Kidney epithelial cell (primary cell): ENCODE measurements at regions not wholly inside any gene's neighbourhood (a gene's known extent, or its start where the extent isn't known, plus 50 kb on each side); places are given as distances from the start of the nearest gene placed in this dataset.
"Not testable (repeated sequence)": the region's sequence is repeated elsewhere in the genome, so short reads cannot be mapped to it uniquely, and the experiment has no call there.

Source experiments
- DNase-seq: peaks from one replicate; pipeline ENCODE4 v3.0.0-alpha.2; 2010; ENCODE audit warnings: low read depth
- H3K27me3 ChIP-seq: 2 replicates; pipeline ENCODE4 v1.6.0; 2011; ENCODE audit warnings: low read length; ENCODE audit not compliant: control insufficient read depth, insufficient read depth
- H3K36me3 ChIP-seq: 2 replicates; pipeline ENCODE4 v1.5.1; 2011; ENCODE audit warnings: low read length; ENCODE audit not compliant: control insufficient read depth, insufficient read depth
- H3K4me3 ChIP-seq: 2 replicates; pipeline ENCODE4 v1.5.1; 2011; ENCODE audit warnings: low read depth, mild to moderate bottlenecking, control low read depth, low read length
- TF ChIP-seq, protein P1 (sequence below): IDR thresholded peaks from 2 replicates; pipeline ENCODE4 v1.5.1; 2011; ENCODE audit warnings: mild to moderate bottlenecking, moderate library complexity, low read length, control low read depth, inconsistent platforms; ENCODE audit not compliant: insufficient read depth, poor library complexity, severe bottlenecking

DNA sequence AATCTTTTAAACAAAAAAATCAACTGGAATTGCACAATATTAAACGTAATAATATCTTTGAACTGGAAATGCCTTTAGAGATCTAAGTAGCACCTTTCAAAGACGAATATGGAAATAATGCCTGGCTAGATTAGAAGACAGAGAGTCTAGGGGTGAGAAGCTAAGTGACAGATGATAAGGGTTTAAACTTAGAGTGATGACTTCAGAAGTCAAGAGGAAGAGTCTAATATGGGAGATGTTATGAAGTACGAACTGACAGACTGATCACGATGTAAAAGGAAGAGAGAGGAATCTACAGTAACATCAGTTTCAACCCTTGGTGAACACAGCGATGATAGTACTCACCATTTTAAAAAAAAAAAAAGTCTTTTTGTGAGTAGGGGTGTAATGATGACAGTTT lies 57.9 kb downstream of the HINT1 start:
- TF ChIP-seq, protein P1, sequence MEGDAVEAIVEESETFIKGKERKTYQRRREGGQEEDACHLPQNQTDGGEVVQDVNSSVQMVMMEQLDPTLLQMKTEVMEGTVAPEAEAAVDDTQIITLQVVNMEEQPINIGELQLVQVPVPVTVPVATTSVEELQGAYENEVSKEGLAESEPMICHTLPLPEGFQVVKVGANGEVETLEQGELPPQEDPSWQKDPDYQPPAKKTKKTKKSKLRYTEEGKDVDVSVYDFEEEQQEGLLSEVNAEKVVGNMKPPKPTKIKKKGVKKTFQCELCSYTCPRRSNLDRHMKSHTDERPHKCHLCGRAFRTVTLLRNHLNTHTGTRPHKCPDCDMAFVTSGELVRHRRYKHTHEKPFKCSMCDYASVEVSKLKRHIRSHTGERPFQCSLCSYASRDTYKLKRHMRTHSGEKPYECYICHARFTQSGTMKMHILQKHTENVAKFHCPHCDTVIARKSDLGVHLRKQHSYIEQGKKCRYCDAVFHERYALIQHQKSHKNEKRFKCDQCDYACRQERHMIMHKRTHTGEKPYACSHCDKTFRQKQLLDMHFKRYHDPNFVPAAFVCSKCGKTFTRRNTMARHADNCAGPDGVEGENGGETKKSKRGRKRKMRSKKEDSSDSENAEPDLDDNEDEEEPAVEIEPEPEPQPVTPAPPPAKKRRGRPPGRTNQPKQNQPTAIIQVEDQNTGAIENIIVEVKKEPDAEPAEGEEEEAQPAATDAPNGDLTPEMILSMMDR, result no peak
- no peaks in the 10 kb centered on the region for H3K36me3 ChIP-seq
- H3K27me3 ChIP-seq, result no peaks in the 10 kb centered on the region
- H3K4me3 ChIP-seq, result no peak overlapping the region
- no peak for DNase-seq

DNA sequence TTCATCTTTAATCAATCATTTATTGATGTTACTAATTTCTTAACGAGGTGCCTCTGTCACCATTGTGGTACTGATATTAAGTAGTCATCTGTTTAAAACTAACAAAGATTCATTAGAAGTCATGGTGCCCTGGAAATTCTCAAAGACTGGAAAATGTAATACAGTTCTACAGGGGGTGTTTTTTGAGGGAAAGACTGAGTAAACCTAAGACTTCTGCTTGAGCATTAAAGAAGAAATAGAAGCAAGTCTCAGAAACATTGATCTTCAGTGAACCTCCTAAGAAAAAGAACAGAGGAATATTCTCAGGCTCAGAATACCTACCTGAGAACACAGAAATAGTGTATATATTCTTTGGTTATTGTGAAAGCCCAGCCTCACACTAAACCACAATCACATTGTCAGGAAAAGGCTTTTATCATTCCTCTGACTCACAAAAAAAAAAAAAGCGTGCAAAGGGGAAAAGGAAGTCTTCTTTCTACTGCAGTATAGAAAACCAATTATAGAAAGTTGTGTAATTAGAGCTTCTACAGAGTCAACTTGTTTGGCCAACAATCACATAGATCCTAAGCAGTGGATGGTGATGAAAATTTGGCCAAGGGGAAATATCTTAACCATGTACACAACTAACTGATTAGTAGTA lies 60.8 kb downstream of the HINT1 start:
- Histone ChIP-seq H3K27me3 (no peaks in the 10 kb centered on the region), H3K36me3 (no peaks in the 10 kb centered on the region), H3K4me3 (no peak overlapping the region)
- no peak for DNase-seq
- TF ChIP-seq, protein P1, result no peak

DNA sequence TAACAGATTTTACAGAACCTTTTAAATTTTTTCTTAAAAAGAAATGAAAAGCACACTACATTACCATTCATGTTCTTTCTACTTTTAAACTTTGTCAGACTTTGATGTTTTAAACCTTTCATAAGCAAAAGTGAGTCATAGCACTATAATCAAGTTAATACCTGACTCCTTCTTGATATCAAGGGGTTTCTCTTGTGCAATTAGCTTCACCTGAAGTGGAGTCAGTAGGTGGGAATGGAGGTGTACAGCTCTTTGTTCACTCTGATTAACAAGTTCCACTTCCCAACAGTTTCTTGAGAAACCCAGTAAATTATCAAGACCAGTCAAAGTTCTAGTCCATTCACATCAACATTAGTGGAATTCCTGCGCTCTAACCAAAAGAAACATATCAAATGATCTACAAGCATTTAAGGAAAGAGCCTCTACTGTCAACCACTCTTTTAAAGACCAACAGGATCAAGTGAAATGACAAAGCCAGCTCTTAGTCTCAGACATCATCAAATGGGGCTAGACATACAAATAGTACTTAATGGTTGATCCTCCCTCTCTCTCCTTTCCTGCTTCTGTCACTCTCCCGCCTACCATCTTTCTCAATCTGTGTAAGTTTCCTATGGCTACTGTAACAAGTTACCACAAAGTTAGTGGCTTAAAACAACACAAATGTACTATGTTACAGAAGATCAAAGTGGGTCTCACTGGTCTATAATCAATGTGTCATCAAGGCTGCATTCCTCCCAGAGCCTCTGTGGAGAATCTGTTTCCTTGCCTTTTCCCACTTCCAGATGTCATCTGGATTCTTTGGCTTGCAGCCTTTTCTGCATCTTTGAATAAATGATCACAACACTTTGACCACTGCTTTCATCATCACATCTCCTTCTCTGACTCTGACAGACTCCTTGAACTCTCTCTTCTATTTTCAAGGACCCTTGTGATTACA lies 68.0 kb downstream of the HINT1 start:
- no peak for DNase-seq
- Histone ChIP-seq H3K36me3 (no peaks in the 10 kb centered on the region), H3K27me3 (no peaks in the 10 kb centered on the region), H3K4me3 (no peak overlapping the region)
- TF ChIP-seq, protein P1, result no peak

DNA sequence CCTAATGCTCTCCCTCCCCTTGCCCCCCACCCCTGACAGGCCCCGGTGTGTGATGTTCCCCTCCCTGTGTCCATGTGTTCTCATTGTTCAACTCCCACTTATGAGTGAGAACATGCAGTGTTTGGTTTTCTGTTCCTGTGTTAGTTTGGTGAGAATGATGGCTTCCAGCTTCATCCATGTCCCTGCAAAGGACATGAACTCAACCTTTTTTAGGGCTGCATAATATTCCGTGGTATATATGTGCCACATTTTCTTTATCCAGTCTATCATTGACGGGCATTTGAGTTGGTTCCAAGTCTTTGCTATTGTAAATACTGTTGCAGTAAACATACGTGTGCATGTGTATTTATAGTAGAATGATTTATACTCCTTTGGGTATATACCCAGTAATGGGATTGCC lies 69.5 kb downstream of the HINT1 start:
- H3K36me3 ChIP-seq, H3K27me3 ChIP-seq, DNase-seq, H3K4me3 ChIP-seq: not testable (repeated sequence)

DNA sequence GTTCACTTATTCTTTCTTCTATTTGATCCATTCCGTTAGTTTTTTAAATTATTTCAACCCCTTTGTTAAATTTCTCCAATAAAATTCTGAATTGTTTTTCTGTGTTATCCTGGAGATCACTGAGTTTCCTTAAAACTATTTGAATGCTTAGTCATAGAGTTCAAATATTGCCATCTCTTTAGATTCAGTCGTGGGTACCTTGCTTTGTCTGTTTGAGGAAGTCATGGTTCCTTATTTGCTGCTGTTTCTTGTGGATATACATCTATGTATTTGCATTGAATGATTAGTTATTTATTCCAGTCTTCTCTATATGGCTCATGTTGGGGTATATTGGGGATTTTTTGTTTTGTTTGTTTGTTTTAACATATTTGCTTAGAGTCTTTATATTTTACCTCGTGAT lies 80.6 kb downstream of the HINT1 start:
- Histone ChIP-seq H3K36me3 (no peaks in the 10 kb centered on the region), H3K27me3 (no peaks in the 10 kb centered on the region), H3K4me3 (no peak overlapping the region)
- TF ChIP-seq, protein P1, result no peak
- DNase-seq, result no peak

DNA sequence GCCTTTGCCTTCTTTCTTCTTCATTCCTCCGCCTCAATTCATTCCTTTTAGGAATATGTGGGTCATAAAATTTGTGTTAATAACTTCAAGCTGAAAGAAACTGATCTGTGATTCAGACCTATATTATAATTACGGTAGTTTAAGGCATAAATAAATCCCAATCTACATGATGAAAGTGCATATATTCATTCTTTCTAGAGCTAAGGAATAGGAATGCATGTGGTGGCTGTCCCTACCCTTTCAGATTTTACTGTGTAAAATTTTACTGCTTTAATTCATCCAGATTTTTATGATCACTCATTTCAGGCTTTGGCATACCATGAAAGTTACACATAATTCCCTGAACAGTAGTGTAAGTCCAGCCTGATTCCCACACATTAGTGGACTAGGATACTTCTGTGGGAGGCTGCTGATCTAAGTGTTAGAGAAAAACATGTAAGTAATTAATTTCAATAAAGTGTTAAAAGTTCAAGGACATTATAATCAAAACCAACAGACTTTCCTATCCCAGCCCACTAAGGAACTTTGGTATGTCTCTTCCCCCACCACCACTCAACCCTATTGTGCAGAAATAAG lies 83.1 kb downstream of the HINT1 start:
- no peaks in the 10 kb centered on the region for H3K27me3 ChIP-seq
- H3K36me3 ChIP-seq, result no peaks in the 10 kb centered on the region
- TF ChIP-seq, protein P1, result no peak
- no peak for DNase-seq
- H3K4me3 ChIP-seq, result no peak overlapping the region
